ENCODE measurements at regions not wholly inside any gene's neighbourhood (a gene's known extent, or its start where the extent isn't known, plus 50 kb on each side); places are given as distances from the start of the nearest gene placed in this dataset.

- no peak for TF ChIP-seq CHD1 (IDR thresholded peaks at IDR 0.05; ENCODE audit: low read depth, low read length)
- no peak for TF ChIP-seq CTCF (conservative IDR thresholded peaks at IDR 0.05; ENCODE audit: low read depth, low read length)
- no peak for TF ChIP-seq SMC3 (IDR thresholded peaks at IDR 0.05; ENCODE audit: low read depth, low read length)
- no peak for TF ChIP-seq POLR2A (IDR thresholded peaks at IDR 0.05; ENCODE audit: low read depth, low read length)
- no peak for TF ChIP-seq RFX5 (IDR thresholded peaks at IDR 0.05; ENCODE audit: low read depth, low read length)
- TF ChIP-seq, protein P1, sequence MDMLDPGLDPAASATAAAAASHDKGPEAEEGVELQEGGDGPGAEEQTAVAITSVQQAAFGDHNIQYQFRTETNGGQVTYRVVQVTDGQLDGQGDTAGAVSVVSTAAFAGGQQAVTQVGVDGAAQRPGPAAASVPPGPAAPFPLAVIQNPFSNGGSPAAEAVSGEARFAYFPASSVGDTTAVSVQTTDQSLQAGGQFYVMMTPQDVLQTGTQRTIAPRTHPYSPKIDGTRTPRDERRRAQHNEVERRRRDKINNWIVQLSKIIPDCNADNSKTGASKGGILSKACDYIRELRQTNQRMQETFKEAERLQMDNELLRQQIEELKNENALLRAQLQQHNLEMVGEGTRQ (IDR thresholded peaks at IDR 0.05; ENCODE audit: low read depth, low read length) = no peak
- no peak for TF ChIP-seq FOS (IDR thresholded peaks at IDR 0.05; ENCODE audit: low read depth, low read length)
- TF ChIP-seq RAD21 (IDR thresholded peaks at IDR 0.05; ENCODE audit: low read length) = no peak
These were observed 335.3 kb upstream of the NRSN1 start for GRCh38 chr6:23790756-23791155.
